Activated naive CD8-positive, alpha-beta T cell (primary cell): ENCODE measurements at regions not wholly inside any gene's neighbourhood (a gene's known extent, or its start where the extent isn't known, plus 50 kb on each side); places are given as distances from the start of the nearest gene placed in this dataset.

ENCODE experiments used
- H3K27ac Mint-ChIP-seq: one replicate; pipeline ENCODE4 v1.8.0; 2021; ENCODE audit warnings: mixed read lengths
- H3K27me3 Mint-ChIP-seq: one replicate; pipeline ENCODE4 v1.8.0; 2021; ENCODE audit warnings: mixed read lengths
- H3K36me3 Mint-ChIP-seq: one replicate; pipeline ENCODE4 v1.8.0; 2021; ENCODE audit warnings: mixed read lengths
- H3K4me1 Mint-ChIP-seq: one replicate; pipeline ENCODE4 v1.8.0; 2021; ENCODE audit warnings: low read depth, mixed read lengths
- H3K4me3 Mint-ChIP-seq: one replicate; pipeline ENCODE4 v1.8.0; 2021; ENCODE audit warnings: mild to moderate bottlenecking, mixed read lengths
- H3K9me3 Mint-ChIP-seq: one replicate; pipeline ENCODE4 v1.8.0; 2021; ENCODE audit warnings: low read depth, mixed read lengths

DNA sequence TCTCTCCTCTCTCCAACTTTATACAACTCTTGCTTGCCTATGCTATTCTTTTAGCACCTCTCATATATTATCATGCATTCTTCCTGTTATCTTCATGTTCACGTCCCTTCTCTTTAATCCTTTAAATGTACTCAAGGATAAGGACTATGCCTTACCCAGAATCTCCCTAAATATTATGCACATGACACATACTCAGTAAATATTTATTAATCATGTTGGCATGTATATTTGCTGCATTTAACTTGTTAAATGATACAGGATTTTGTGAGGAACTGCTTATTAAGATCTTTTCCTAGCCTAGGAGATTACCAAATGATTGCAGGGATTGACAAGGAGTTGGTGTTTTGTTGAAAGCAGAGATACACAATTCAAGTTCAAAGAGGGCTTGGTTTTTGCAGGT lies 109.4 kb downstream of the RGS2 start:
- Mint-ChIP-seq H3K27ac (no peak overlapping the region), H3K27me3 (no peaks in the 10 kb centered on the region), H3K4me1 (no peaks in the 10 kb centered on the region)

DNA sequence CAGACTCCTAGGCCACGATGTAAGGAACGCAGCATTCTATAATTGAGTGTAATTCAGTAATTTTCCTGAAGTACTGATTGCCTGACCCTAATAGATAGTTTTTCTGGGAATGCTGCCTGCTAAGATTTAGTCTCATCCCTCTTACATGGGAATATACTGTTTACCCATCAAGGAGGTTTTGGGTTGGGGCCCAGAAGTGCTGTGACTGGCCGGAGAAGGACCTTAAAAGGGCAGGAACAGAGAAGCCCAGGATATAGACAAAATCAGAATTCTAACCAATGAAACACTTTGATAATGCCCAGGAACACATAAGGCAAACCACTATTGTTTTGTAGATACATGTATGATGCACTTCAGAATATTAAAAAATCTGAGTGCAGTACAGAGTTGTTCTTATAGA lies 111.6 kb downstream of the RGS2 start:
- no peak overlapping the region for H3K4me3 Mint-ChIP-seq
- H3K36me3 Mint-ChIP-seq: peaks cover 11% of the 10 kb centered on the region
- no peaks in the 10 kb centered on the region for H3K9me3 Mint-ChIP-seq
- no peaks in the 10 kb centered on the region for H3K4me1 Mint-ChIP-seq
- H3K27ac Mint-ChIP-seq: no peak overlapping the region
- no peaks in the 10 kb centered on the region for H3K27me3 Mint-ChIP-seq

More for the DNA sequence above, 109.4 kb downstream of the RGS2 start:
- Mint-ChIP-seq H3K36me3 (peaks cover 3% of the 10 kb centered on the region), H3K9me3 (no peaks in the 10 kb centered on the region), H3K4me3 (no peak overlapping the region)

DNA sequence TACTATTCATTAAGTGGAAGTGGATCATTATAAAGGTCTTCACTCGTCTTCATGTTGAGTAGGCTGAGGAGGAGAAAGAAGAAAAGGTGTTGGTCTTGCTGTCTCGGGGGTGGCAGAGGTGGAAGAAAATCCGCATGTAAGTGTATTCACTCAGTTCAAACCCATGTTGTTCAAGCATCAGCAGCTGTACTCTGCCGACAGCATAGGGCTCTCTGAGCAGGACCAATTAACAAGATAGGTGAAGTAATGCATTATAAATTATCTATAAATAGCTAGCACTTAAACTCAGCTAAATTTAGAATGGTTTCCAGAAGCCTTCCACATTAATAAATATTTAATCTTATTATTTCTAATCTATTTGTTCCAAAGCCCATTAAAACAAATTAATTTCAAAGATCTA lies 116.8 kb downstream of the RGS2 start:
- no peaks in the 10 kb centered on the region for H3K4me1 Mint-ChIP-seq

DNA sequence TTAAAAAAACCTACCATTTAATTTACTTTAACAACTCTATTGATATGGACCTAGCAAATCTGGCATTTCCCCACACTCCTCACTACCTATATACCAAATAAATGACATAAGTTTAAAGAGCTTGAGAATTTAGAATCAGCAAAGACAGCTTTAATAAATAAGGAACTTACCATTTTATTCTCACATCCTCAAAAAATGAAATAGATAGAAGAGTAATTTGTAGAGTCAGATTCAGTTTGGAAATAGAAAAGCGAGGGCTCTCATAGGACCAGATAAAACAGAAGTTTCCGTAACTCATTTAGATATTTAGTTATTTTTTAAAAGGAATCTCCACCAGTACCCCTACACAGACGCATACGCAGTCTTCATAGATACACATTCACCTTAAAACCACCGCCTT lies 117.9 kb downstream of the RGS2 start:
- H3K9me3 Mint-ChIP-seq: no peaks in the 10 kb centered on the region
- H3K4me1 Mint-ChIP-seq: no peaks in the 10 kb centered on the region
- H3K4me3 Mint-ChIP-seq: no peak overlapping the region
- H3K27me3 Mint-ChIP-seq: peaks cover 2% of the 10 kb centered on the region
- peaks cover 11% of the 10 kb centered on the region for H3K36me3 Mint-ChIP-seq
- H3K27ac Mint-ChIP-seq: no peak overlapping the region

More for the DNA sequence above, 116.8 kb downstream of the RGS2 start:
- H3K27ac Mint-ChIP-seq: no peak overlapping the region
- no peaks in the 10 kb centered on the region for H3K9me3 Mint-ChIP-seq
- H3K36me3 Mint-ChIP-seq: peaks cover 11% of the 10 kb centered on the region
- H3K4me3 Mint-ChIP-seq: no peak overlapping the region
- H3K27me3 Mint-ChIP-seq: peaks cover 2% of the 10 kb centered on the region

DNA sequence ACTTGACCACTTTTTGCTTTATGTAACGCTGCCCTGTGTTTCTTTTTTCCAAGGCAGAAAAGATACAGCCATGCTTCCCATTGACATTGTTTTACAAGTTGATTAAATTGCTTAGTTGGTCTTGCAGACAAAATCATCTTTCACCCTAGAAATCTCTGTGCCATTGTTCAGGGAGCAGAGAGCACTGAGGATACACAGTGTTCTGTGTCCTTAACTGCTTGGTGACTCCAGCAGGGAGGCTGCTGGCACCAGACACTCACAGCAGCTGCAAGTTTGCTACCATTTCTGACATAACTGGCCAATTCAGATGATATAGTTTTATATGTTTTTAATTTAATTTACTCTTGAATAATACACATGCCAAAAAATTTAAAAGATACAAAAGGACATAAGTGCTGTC lies 118.7 kb downstream of the RGS2 start:
- Mint-ChIP-seq H3K9me3 (no peaks in the 10 kb centered on the region), H3K36me3 (peaks cover 11% of the 10 kb centered on the region), H3K27me3 (peaks cover 2% of the 10 kb centered on the region), H3K27ac (no peak overlapping the region), H3K4me3 (no peak overlapping the region), H3K4me1 (no peaks in the 10 kb centered on the region)

DNA sequence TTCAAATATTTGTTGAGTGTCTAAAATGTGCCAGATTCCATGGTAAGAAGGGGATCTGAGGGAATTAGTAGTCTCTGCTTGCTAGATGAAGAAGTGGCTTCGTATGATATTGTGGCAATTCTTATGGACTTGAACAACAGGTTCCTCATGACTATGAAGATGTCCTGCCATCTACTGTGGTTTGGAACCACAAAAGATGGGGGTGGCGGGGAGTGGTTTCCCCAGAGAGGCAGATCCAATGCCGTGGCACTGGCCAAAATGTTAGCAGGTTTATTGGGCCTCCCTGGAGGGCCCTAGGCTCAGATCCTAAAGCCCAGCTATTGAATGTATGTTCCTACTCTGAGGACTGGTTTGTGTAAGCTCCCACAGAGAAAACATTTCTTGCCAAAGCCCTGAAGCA lies 120.8 kb downstream of the RGS2 start:
- no peaks in the 10 kb centered on the region for H3K36me3 Mint-ChIP-seq
- H3K4me3 Mint-ChIP-seq: no peak overlapping the region
- no peak overlapping the region for H3K27ac Mint-ChIP-seq
- H3K4me1 Mint-ChIP-seq: no peaks in the 10 kb centered on the region
- H3K9me3 Mint-ChIP-seq: no peaks in the 10 kb centered on the region
- peaks cover 2% of the 10 kb centered on the region for H3K27me3 Mint-ChIP-seq

DNA sequence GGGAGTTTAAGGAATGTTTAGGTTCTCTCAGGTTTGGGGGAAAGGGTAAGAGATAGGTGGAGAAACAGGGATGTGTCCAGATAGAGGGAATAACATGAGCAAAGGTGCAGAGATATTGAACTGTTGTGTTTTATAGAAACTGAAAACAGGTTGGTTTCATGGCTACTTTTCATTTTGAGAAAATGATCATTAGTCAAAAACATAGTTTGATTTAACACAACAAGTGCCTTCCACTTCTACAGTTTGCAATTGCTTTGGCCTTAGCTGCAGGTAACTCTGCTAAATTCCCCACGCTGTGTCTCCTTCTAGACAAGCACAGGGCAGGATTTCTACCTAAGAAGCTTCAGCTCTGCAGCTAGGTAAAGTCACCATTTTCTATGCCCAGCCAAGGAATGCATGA lies 124.9 kb downstream of the RGS2 start:
- H3K27ac Mint-ChIP-seq: no peak overlapping the region
- no peaks in the 10 kb centered on the region for H3K27me3 Mint-ChIP-seq
- H3K9me3 Mint-ChIP-seq: no peaks in the 10 kb centered on the region
- no peaks in the 10 kb centered on the region for H3K36me3 Mint-ChIP-seq
- peaks cover 15% of the 10 kb centered on the region for H3K4me1 Mint-ChIP-seq
- H3K4me3 Mint-ChIP-seq: no peak overlapping the region

DNA sequence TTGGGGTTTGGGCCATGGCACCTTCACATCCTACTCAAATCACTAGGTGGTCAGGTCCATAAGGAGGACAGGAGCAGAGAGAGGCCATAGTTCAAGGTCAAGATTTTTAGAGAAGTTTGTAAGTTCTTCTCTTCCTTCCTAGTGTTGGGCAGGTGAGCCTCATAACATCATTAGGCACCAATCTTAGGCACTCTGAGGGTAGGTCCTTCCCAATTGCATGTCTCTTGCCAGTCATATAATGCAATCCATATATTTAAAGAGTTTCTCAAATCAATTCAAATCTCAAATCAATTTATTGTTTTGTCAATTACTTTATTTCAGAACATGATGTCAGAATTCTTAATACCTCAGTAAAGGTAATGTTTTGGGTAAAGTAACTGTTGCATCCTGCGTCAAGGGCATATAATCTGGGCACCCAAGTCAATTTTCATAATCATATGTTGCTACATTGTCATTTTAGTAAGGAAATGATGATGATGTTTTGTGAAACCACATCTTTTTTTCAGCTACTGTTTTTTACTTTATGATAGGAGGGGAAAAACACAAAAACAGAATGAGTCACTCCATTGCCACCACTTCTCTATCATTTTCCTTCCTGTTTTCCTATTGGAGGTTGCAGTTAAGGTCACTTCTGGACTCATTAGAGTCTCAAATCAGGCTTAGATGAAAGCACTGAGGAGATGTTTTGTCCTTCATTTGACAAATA lies 122.7 kb downstream of the UCHL5 start:
- no peaks in the 10 kb centered on the region for H3K36me3 Mint-ChIP-seq
- no peaks in the 10 kb centered on the region for H3K27me3 Mint-ChIP-seq
- peaks cover 15% of the 10 kb centered on the region for H3K4me1 Mint-ChIP-seq
- peak overlapping the region; percentile 42 for H3K27ac Mint-ChIP-seq
- H3K4me3 Mint-ChIP-seq: no peak overlapping the region
- H3K9me3 Mint-ChIP-seq: no peaks in the 10 kb centered on the region

DNA sequence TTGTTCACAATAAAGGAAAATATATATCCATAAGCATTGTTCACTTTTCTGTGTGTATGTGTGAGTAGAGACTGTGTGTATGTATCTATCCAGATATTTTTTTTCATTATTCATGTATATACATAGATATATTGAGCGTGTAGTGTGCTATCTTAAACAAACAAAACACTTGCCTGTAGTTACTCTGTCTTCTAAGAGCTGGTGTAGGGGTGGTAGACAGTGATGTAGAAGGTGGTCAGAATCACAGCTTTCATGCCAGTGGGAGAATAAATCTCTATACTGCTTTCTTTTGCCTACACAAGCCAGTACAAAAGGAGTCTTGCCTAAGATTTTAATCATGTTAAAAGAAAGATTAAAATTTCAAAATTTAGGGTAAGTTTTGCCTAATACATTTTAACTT lies 122.0 kb downstream of the UCHL5 start:
- Mint-ChIP-seq H3K27me3 (no peaks in the 10 kb centered on the region), H3K9me3 (no peaks in the 10 kb centered on the region), H3K4me1 (peaks cover 15% of the 10 kb centered on the region), H3K27ac (no peak overlapping the region), H3K4me3 (no peak overlapping the region), H3K36me3 (no peaks in the 10 kb centered on the region)

DNA sequence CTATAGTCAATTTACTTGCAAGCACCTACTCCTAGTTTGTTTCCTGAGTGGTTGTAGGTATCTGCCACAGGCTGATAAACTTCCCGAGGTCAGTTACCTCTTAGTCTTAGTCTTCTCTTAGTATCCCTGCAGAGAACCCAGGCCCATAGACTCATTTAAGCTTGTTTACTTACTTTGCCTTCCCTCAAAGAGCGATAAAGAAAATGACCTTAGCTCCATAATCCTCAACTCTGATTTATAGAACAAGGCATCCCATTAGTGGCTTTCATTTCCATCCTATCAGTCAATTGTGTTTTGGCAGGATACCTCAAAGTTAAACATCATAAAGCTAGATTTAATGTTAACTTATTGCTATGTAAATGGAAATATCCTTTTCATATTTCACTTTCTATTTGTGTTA lies 119.7 kb downstream of the UCHL5 start:
- no peaks in the 10 kb centered on the region for H3K9me3 Mint-ChIP-seq
- H3K27me3 Mint-ChIP-seq: no peaks in the 10 kb centered on the region
- no peak overlapping the region for H3K4me3 Mint-ChIP-seq
- peaks cover 2% of the 10 kb centered on the region for H3K36me3 Mint-ChIP-seq
- no peak overlapping the region for H3K27ac Mint-ChIP-seq
- peaks cover 15% of the 10 kb centered on the region for H3K4me1 Mint-ChIP-seq

DNA sequence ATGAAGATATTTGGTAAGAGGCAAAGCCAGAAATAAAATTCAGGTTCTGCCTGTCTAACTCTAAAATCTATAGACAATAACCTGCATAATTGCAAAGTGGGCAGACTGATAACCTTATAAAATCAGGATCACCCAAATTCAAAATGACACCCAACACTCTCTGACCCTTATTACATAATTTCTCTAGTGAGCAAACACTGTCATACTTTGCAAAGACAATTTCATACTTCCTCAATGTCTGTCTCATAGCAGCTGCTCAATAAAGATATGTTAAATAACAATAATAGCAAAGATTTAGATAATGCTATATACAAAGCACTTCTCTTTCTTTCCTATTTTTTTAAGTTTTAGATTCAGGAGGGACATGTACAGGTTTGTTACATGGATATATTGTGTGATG lies 118.5 kb downstream of the UCHL5 start:
- peaks cover 14% of the 10 kb centered on the region for H3K4me1 Mint-ChIP-seq
- no peaks in the 10 kb centered on the region for H3K27me3 Mint-ChIP-seq
- H3K9me3 Mint-ChIP-seq: no peaks in the 10 kb centered on the region
- no peak overlapping the region for H3K27ac Mint-ChIP-seq
- H3K36me3 Mint-ChIP-seq: peaks cover 2% of the 10 kb centered on the region
- H3K4me3 Mint-ChIP-seq: no peak overlapping the region

DNA sequence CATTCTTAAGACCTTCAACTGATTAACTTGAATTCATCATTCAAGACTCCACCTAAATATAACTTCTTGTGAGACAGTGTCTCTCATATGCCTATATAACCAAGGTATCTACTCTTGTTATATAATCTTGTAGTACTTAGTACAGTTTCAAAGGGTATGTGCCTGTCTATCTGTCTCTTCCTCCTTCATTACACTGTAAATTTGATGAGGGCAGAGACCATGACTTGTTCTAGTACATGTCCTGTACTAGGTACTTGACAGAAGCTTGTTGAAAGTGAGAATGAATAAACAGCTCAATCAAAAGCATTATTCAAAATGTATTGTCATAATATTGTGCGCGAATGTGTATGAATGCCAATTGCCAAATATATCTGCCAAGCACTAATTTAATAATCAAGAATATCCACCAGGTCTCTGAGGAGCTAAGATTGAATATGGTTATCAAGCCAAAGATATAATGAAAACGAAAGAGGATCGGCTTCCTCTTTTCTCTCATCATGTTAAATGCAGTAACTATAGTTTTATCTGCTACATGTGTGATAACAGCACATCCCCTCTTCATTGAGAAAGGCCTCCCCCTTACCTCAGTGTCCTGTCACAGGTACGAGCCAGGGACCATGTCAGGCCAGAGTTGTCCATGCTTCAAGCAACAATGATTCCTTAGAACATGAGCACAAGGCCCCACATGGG lies 117.3 kb downstream of the UCHL5 start:
- no peak overlapping the region for H3K27ac Mint-ChIP-seq
- no peaks in the 10 kb centered on the region for H3K9me3 Mint-ChIP-seq
- peaks cover 4% of the 10 kb centered on the region for H3K36me3 Mint-ChIP-seq
- no peak overlapping the region for H3K4me3 Mint-ChIP-seq
- H3K4me1 Mint-ChIP-seq: peaks cover 2% of the 10 kb centered on the region
- H3K27me3 Mint-ChIP-seq: no peaks in the 10 kb centered on the region

DNA sequence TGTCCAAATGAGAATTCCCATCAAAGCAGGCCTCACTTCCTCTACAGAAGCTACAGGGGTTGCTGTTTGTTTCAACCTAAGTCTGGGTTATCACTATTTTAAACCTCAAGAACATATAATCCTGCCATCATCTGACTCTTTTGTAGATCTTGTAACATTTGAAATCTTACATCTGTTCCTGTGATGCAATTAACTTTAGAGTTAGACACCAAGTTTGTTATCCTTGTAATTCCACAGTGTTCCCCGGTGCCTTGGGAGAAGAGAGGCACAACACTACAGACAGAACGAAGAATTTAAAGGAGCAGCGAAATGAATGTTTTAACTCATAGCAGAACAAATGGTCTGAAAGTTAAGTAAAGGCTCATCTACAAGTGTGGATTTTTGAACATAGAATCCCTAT lies 116.1 kb downstream of the UCHL5 start:
- H3K27ac Mint-ChIP-seq: no peak overlapping the region
- H3K27me3 Mint-ChIP-seq: no peaks in the 10 kb centered on the region
- no peak overlapping the region for H3K4me3 Mint-ChIP-seq
- H3K36me3 Mint-ChIP-seq: peaks cover 7% of the 10 kb centered on the region
- H3K9me3 Mint-ChIP-seq: no peaks in the 10 kb centered on the region
- no peaks in the 10 kb centered on the region for H3K4me1 Mint-ChIP-seq

DNA sequence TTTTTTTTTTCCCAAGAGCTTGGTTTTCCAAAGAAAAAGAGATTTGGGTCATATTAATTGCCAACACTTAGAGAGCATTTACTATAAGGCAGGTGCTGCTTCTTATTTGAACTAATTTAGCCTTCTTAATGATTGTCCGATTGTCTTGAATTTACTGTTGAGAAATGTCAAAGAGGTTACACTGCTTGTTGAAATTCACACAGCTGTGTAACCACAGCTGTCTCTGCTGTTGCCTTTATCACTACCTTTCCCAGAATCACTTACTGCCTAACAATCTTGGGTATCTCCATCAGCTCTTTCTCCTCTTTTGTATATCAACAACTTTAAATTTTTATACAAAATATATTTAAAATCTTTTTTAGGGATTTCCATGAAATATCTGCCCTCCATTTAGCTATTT lies 115.6 kb downstream of the UCHL5 start:
- Mint-ChIP-seq H3K4me1 (no peaks in the 10 kb centered on the region), H3K36me3 (peaks cover 8% of the 10 kb centered on the region), H3K27ac (no peak overlapping the region), H3K27me3 (no peaks in the 10 kb centered on the region), H3K9me3 (no peaks in the 10 kb centered on the region), H3K4me3 (no peak overlapping the region)

DNA sequence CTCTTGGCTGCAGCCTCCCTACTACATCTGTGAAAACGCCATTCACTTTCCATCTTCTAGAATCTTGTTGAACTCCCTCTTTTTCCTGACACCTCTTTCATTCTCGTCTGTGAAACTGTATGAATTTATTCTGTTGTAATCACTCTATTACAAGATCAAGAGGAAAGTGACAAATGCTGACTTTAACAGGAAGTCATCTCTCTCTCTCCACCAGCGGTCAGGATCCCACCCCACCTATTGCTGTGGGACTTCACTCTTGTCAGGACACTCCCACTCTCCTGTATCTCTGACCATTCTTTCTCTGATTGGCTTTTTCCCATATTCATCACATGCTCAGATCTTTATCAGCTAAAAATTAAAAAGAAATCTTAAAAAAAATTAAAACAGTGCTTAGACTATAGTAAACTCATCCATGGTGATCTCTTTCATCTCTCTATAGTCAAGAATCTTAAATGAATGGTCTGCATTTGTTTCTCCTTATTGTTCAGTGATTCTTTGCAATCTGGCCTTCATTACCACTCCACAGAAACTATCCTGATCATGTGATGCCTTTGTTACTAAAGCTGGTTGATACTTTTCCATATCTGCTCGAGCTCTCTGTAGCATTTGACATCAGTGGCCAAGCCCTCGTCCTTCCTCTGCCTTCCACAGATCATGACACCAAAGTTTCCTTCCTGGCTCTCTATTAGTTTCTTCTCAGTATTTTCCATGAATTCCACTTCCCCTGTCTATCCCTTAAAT lies 113.6 kb downstream of the UCHL5 start:
- no peaks in the 10 kb centered on the region for H3K9me3 Mint-ChIP-seq
- H3K27ac Mint-ChIP-seq: no peak overlapping the region
- H3K4me3 Mint-ChIP-seq: no peak overlapping the region
- H3K27me3 Mint-ChIP-seq: no peaks in the 10 kb centered on the region
- no peaks in the 10 kb centered on the region for H3K4me1 Mint-ChIP-seq
- peaks cover 13% of the 10 kb centered on the region for H3K36me3 Mint-ChIP-seq
